ENCODE measurements at regions not wholly inside any gene's neighbourhood (a gene's known extent, or its start where the extent isn't known, plus 50 kb on each side); places are given as distances from the start of the nearest gene placed in this dataset.
A peak's percentile ranks its signal among the peaks of the same experiment; 100 is the strongest.

DNA sequence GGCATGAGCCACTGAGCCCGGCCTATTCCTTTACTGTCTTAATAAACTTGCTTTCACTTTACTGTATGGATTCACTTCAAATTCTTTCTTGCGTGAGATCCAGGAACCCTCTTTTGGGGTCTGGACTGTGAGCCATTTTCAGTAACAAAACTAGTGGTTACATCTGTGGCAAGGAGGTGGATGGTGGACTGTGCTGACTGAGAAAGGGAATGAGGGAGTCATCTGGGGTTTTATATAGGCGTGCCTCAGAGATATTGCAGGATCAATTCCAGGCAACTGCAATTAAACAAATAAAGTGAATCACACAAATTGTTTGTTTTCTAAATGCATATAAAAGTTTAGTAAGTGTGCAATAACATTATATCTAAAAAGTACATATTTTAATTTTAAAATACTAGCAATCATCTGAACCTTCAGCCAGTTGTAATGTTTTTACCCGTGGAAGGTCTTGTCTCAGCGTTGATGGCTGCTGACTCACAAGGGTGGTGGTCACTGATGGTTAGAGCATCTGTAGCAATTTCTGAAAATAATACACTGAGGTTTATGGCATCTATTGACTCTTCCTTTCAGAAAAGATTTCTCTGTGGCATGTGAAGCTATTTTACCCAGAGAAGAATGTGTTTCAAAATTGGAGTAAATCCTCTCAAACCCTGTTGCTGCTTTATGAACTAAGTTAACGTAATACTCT lies 111.4 kb upstream of the FKBP1C start:
- H2BK5ac ChIP-seq (ENCODE audit: low read length) = no peak overlapping the region
- H3K18ac ChIP-seq (ENCODE audit: low read length) = no peak overlapping the region
- no peak overlapping the region for H2AK5ac ChIP-seq (ENCODE audit: low read length)
- H3K56ac ChIP-seq (ENCODE audit: low read length) = no peak overlapping the region
- H3K4me2 ChIP-seq (ENCODE audit: low read length) = no peak overlapping the region
- H3K79me1 ChIP-seq (ENCODE audit: low read length) = no peaks in the 10 kb centered on the region
- H3K4ac ChIP-seq (ENCODE audit: low read depth, low read length) = no peak overlapping the region
- H3K4me1 ChIP-seq (ENCODE audit: control insufficient read depth, low read depth, low read length) = no peaks in the 10 kb centered on the region
- H2BK15ac ChIP-seq (replicated peaks; ENCODE audit: low read depth) = no peak overlapping the region
- H3K27me3 ChIP-seq (ENCODE audit: insufficient read depth, low read length, poor library complexity) = no peaks in the 10 kb centered on the region
- no peak overlapping the region for H3K4me3 ChIP-seq (ENCODE audit: low read length)
- no peak overlapping the region for H3K9ac ChIP-seq (ENCODE audit: low read length)
- no CpG with 5 or more reads among the region's 6 CpGs for WGBS (ENCODE audit: extremely low coverage, insufficient coverage, low lambda C conversion rate)
- no peaks in the 10 kb centered on the region for H3K36me3 ChIP-seq (ENCODE audit: control insufficient read depth, insufficient read depth, low read length)
- no peaks in the 10 kb centered on the region for H3K79me2 ChIP-seq (ENCODE audit: control insufficient read depth, insufficient read depth, low read length)
- no peak overlapping the region for H4K8ac ChIP-seq (ENCODE audit: low read depth, low read length)
- H3K23ac ChIP-seq (ENCODE audit: low read length) = no peak overlapping the region
- H4K5ac ChIP-seq (ENCODE audit: low read length) = no peak overlapping the region
- no peak for DNase-seq
- no peak overlapping the region for H3K27ac ChIP-seq (ENCODE audit: low read depth, low read length)
- no peak overlapping the region for H2BK120ac ChIP-seq (ENCODE audit: low read depth, low read length)

DNA sequence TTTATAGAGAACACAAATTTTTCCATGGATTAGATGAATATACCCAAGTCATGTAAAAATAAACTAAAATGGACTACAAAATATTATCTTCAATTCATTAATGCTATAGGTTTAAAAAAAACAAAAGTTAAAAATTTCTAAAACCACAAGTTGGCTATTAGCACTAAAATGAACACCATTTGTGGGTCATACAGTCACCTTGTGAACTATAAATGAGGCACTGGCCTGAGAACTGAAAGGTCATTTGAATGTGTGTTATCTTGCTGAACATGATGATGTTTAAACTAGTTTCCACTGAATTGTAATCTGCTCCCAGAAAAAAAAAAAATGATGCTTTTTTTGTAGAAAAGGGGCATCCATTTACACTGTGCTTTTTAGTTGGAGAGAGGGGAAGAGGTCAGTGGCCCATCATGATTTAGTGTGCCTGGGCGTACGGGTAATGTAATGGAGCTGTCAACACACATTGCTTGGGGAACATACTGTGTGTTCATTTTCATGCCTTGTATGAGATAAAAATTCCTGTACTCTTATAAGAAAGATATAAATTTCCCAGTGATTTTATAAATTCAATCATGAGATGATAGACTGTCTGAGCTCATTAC lies 96.6 kb upstream of the FKBP1C start:
- Histone ChIP-seq H3K9ac (ENCODE audit: low read length) (no peak overlapping the region), H3K18ac (ENCODE audit: low read length) (no peak overlapping the region), H3K36me3 (ENCODE audit: control insufficient read depth, insufficient read depth, low read length) (no peaks in the 10 kb centered on the region), H3K27ac (ENCODE audit: low read depth, low read length) (no peak overlapping the region), H3K4me1 (ENCODE audit: control insufficient read depth, low read depth, low read length) (no peaks in the 10 kb centered on the region), H3K79me1 (ENCODE audit: low read length) (no peaks in the 10 kb centered on the region), H3K4me2 (ENCODE audit: low read length) (no peak overlapping the region), H3K79me2 (ENCODE audit: control insufficient read depth, insufficient read depth, low read length) (no peaks in the 10 kb centered on the region), H3K56ac (ENCODE audit: low read length) (no peak overlapping the region), H4K5ac (ENCODE audit: low read length) (no peak overlapping the region), H3K4me3 (ENCODE audit: low read length) (no peak overlapping the region), H4K8ac (ENCODE audit: low read depth, low read length) (no peak overlapping the region), H3K23ac (ENCODE audit: low read length) (no peak overlapping the region), H3K4ac (ENCODE audit: low read depth, low read length) (no peak overlapping the region), H2AK5ac (ENCODE audit: low read length) (no peak overlapping the region), H2BK15ac (replicated peaks; ENCODE audit: low read depth) (no peak overlapping the region), H3K27me3 (ENCODE audit: insufficient read depth, low read length, poor library complexity) (no peaks in the 10 kb centered on the region), H2BK120ac (ENCODE audit: low read depth, low read length) (no peak overlapping the region), H2BK5ac (ENCODE audit: low read length) (no peak overlapping the region)
- no CpG with 5 or more reads among the region's 2 CpGs for WGBS (ENCODE audit: extremely low coverage, insufficient coverage, low lambda C conversion rate)
- no peak for DNase-seq

DNA sequence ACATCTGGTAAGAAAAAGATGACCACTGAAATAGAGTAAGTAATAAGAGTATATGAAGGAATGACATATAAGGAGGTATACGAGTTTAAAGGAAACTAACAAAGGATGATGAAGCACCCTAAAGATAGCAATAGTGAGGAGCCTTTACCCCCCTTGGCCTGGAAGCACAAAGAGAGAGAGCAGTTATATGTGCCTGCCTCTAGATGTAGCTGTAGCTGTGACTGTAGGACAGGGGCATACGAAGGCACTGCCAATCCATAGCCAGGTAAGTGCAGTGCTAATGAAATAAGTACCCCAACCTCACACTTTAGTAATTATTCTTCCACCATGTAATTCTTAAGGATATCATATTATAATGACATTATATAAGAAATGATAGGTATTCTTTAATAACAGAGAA lies 90.1 kb upstream of the FKBP1C start:
- no peak overlapping the region for H3K18ac ChIP-seq (ENCODE audit: low read length)
- H3K27ac ChIP-seq (ENCODE audit: low read depth, low read length) = no peak overlapping the region
- no peak overlapping the region for H3K56ac ChIP-seq (ENCODE audit: low read length)
- H3K79me2 ChIP-seq (ENCODE audit: control insufficient read depth, insufficient read depth, low read length) = no peaks in the 10 kb centered on the region
- H4K5ac ChIP-seq (ENCODE audit: low read length) = no peak overlapping the region
- H2BK15ac ChIP-seq (replicated peaks; ENCODE audit: low read depth) = no peak overlapping the region
- H3K9ac ChIP-seq (ENCODE audit: low read length) = no peak overlapping the region
- H2AK5ac ChIP-seq (ENCODE audit: low read length) = no peak overlapping the region
- H3K4me2 ChIP-seq (ENCODE audit: low read length) = no peak overlapping the region
- H3K36me3 ChIP-seq (ENCODE audit: control insufficient read depth, insufficient read depth, low read length) = no peaks in the 10 kb centered on the region
- peak; percentile 54 for DNase-seq
- no peak overlapping the region for H4K8ac ChIP-seq (ENCODE audit: low read depth, low read length)
- no peaks in the 10 kb centered on the region for H3K79me1 ChIP-seq (ENCODE audit: low read length)
- no peak overlapping the region for H3K23ac ChIP-seq (ENCODE audit: low read length)
- H2BK5ac ChIP-seq (ENCODE audit: low read length) = no peak overlapping the region
- H3K4ac ChIP-seq (ENCODE audit: low read depth, low read length) = no peak overlapping the region
- H2BK120ac ChIP-seq (ENCODE audit: low read depth, low read length) = no peak overlapping the region
- H3K27me3 ChIP-seq (ENCODE audit: insufficient read depth, low read length, poor library complexity) = no peaks in the 10 kb centered on the region
- H3K4me3 ChIP-seq (ENCODE audit: low read length) = no peak overlapping the region
- WGBS (ENCODE audit: extremely low coverage, insufficient coverage, low lambda C conversion rate) = 100% methylated on average over 1 of the region's 2 CpGs
- no peaks in the 10 kb centered on the region for H3K4me1 ChIP-seq (ENCODE audit: control insufficient read depth, low read depth, low read length)

DNA sequence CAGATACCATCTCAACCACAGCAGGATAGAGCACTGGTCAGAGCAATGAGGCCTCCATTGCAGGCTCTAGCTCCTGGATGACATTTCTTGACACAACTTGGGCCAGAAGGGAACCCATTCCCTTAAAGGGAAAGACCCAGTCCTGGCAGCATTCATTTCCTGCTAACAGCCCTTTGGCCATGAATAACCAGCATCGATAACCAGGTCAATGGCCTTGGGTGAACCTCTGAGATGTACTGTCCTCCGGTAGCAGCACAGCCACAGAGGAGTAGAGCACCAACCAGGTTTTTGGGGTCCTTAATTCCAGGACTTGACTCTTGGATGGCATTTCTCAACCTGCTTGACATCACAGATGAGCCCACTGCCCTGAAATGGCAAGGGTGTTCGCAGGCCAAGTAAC lies 71.2 kb upstream of the FKBP1C start:
- Histone ChIP-seq H3K4me1 (ENCODE audit: control insufficient read depth, low read depth, low read length) (no peaks in the 10 kb centered on the region), H3K36me3 (ENCODE audit: control insufficient read depth, insufficient read depth, low read length) (no peaks in the 10 kb centered on the region), H3K79me2 (ENCODE audit: control insufficient read depth, insufficient read depth, low read length) (no peaks in the 10 kb centered on the region), H4K8ac (ENCODE audit: low read depth, low read length) (no peak overlapping the region), H2BK15ac (replicated peaks; ENCODE audit: low read depth) (no peak overlapping the region), H3K4me3 (ENCODE audit: low read length) (no peak overlapping the region), H3K9ac (ENCODE audit: low read length) (no peak overlapping the region), H3K23ac (ENCODE audit: low read length) (no peak overlapping the region), H2BK5ac (ENCODE audit: low read length) (no peak overlapping the region), H3K27ac (ENCODE audit: low read depth, low read length) (no peak overlapping the region), H3K56ac (ENCODE audit: low read length) (no peak overlapping the region), H3K27me3 (ENCODE audit: insufficient read depth, low read length, poor library complexity) (no peaks in the 10 kb centered on the region), H2AK5ac (ENCODE audit: low read length) (no peak overlapping the region), H2BK120ac (ENCODE audit: low read depth, low read length) (no peak overlapping the region), H3K18ac (ENCODE audit: low read length) (no peak overlapping the region), H3K4me2 (ENCODE audit: low read length) (no peak overlapping the region), H3K4ac (ENCODE audit: low read depth, low read length) (no peak overlapping the region), H3K79me1 (ENCODE audit: low read length) (no peaks in the 10 kb centered on the region), H4K5ac (ENCODE audit: low read length) (no peak overlapping the region)
- no peak for DNase-seq
- no CpG with 5 or more reads among the region's 3 CpGs for WGBS (ENCODE audit: extremely low coverage, insufficient coverage, low lambda C conversion rate)

GRCh38 chr6:63140692-63141318 lies 70.5 kb upstream of the FKBP1C start:
- WGBS (ENCODE audit: extremely low coverage, insufficient coverage, low lambda C conversion rate) = no CpG with 5 or more reads among the region's 2 CpGs
- Histone ChIP-seq H3K4ac (ENCODE audit: low read depth, low read length) (no peak overlapping the region), H4K5ac (ENCODE audit: low read length) (no peak overlapping the region), H2AK5ac (ENCODE audit: low read length) (no peak overlapping the region), H3K4me2 (ENCODE audit: low read length) (no peak overlapping the region), H3K79me2 (ENCODE audit: control insufficient read depth, insufficient read depth, low read length) (no peaks in the 10 kb centered on the region), H3K36me3 (ENCODE audit: control insufficient read depth, insufficient read depth, low read length) (no peaks in the 10 kb centered on the region), H2BK120ac (ENCODE audit: low read depth, low read length) (no peak overlapping the region), H2BK15ac (replicated peaks; ENCODE audit: low read depth) (no peak overlapping the region), H3K56ac (ENCODE audit: low read length) (no peak overlapping the region), H3K9ac (ENCODE audit: low read length) (no peak overlapping the region), H2BK5ac (ENCODE audit: low read length) (no peak overlapping the region), H3K4me3 (ENCODE audit: low read length) (no peak overlapping the region), H4K8ac (ENCODE audit: low read depth, low read length) (no peak overlapping the region), H3K79me1 (ENCODE audit: low read length) (no peaks in the 10 kb centered on the region), H3K23ac (ENCODE audit: low read length) (no peak overlapping the region), H3K18ac (ENCODE audit: low read length) (no peak overlapping the region), H3K27ac (ENCODE audit: low read depth, low read length) (no peak overlapping the region), H3K27me3 (ENCODE audit: insufficient read depth, low read length, poor library complexity) (no peaks in the 10 kb centered on the region), H3K4me1 (ENCODE audit: control insufficient read depth, low read depth, low read length) (no peaks in the 10 kb centered on the region)
- DNase-seq = no peak

Measured in mesendoderm (in vitro differentiated cells).